DND-41 (cell line): ENCODE measurements at regions not wholly inside any gene's neighbourhood (a gene's known extent, or its start where the extent isn't known, plus 50 kb on each side); places are given as distances from the start of the nearest gene placed in this dataset.

Experiments
- EZH2 ChIP-seq: IDR thresholded peaks from 3 replicates; pipeline ENCODE4 v1.6.1; 2012; ENCODE audit warnings: borderline replicate concordance, low read depth, mild to moderate bottlenecking, moderate library complexity, low read length, inconsistent platforms; ENCODE audit not compliant: severe bottlenecking
- TF ChIP-seq, protein P1 (sequence below): IDR thresholded peaks from 2 replicates; pipeline ENCODE4 v1.5.1; 2012; ENCODE audit warnings: borderline replicate concordance, low read length, moderate library complexity, mild to moderate bottlenecking; ENCODE audit not compliant: poor library complexity, severe bottlenecking; ENCODE audit errors: extremely low read depth

DNA sequence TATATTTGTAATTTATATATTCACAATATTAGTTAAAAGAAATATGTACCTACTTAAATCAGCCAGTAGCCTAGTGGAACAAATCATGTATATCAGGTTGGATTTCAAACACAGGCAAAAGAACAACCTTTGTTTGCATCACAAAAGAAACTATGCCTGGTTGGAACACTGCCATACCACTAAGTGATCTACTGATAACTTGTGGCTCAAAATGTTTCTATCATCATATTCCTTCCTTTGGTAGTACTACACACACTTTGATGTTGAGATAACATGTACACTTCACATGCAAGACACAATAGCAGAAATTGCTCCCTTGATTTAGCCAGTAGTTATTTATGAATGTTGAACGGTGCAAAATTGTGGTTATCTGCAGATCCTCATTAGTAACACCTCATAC is 146.0 kb upstream of the GPC6 start:
- TF ChIP-seq, protein P1, sequence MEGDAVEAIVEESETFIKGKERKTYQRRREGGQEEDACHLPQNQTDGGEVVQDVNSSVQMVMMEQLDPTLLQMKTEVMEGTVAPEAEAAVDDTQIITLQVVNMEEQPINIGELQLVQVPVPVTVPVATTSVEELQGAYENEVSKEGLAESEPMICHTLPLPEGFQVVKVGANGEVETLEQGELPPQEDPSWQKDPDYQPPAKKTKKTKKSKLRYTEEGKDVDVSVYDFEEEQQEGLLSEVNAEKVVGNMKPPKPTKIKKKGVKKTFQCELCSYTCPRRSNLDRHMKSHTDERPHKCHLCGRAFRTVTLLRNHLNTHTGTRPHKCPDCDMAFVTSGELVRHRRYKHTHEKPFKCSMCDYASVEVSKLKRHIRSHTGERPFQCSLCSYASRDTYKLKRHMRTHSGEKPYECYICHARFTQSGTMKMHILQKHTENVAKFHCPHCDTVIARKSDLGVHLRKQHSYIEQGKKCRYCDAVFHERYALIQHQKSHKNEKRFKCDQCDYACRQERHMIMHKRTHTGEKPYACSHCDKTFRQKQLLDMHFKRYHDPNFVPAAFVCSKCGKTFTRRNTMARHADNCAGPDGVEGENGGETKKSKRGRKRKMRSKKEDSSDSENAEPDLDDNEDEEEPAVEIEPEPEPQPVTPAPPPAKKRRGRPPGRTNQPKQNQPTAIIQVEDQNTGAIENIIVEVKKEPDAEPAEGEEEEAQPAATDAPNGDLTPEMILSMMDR, result no peak
- no peak for TF ChIP-seq EZH2
